GM23338 (cell line): ENCODE measurements at regions not wholly inside any gene's neighbourhood (a gene's known extent, or its start where the extent isn't known, plus 50 kb on each side); places are given as distances from the start of the nearest gene placed in this dataset.

Source experiments
- EZH2 ChIP-seq: fragments of 200-600 bp; sonication (generic); IDR thresholded peaks from one replicate; pipeline ENCODE4 v1.8.0; 2017; ENCODE audit warnings: antibody characterized with exemption, mild to moderate bottlenecking, low read depth; ENCODE audit not compliant: unreplicated experiment
- EZH2phosphoT487 ChIP-seq: fragments of 200-600 bp; sonication (generic); IDR thresholded peaks from one replicate; pipeline ENCODE4 v1.8.1; 2018; ENCODE audit warnings: antibody characterized with exemption; ENCODE audit not compliant: unreplicated experiment
- POLR2AphosphoS5 ChIP-seq: IDR thresholded peaks from 2 replicates; pipeline ENCODE4 v1.6.1; 2016; ENCODE audit warnings: antibody characterized with exemption, low read depth
- ZNF114 ChIP-seq: fragments of 250-450 bp; sonication (Bioruptor Pico); IDR thresholded peaks from 2 replicates; pipeline ENCODE4 v1.5.0; 2020; ENCODE audit warnings: mild to moderate bottlenecking, moderate library complexity
- TF ChIP-seq, protein P1 (sequence below), 2 experiments: fragments of 200-600 bp in 1 of 2; sonication (generic) in 1 of 2; conservative IDR thresholded peaks; 2 replicates each; pipeline versions ENCODE4 v1.5.1 to v1.6.1; 2016 to 2017; ENCODE audit warnings: antibody characterized with exemption in 2 of 2, low read depth in 2 of 2, mild to moderate bottlenecking in 2 of 2, moderate library complexity in 1 of 2
- TF ChIP-seq, protein P2 (sequence below): IDR thresholded peaks from one replicate; pipeline ENCODE4 v1.6.1; 2018; ENCODE audit warnings: antibody characterized with exemption; ENCODE audit not compliant: unreplicated experiment

DNA sequence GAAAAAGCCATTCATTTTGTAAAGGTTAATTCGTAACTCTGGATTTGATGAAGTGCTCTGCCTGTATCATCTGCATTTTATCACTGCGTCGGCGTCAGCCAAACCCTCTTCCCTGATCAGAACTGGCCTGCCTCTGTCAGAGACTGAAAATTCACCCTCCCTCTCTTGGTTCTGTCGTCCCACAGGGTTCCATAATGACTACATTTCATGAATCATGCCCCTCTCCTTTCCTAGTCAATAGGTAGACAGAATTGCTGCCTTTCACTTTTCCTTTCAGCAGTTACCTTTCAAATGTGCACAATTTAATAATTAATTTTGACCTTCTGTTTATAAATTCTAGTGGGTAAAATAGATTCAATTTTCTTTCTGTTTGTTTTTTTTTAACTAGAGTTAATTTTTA is 423.4 kb downstream of the RFC3 start:
- TF ChIP-seq, protein P1, sequence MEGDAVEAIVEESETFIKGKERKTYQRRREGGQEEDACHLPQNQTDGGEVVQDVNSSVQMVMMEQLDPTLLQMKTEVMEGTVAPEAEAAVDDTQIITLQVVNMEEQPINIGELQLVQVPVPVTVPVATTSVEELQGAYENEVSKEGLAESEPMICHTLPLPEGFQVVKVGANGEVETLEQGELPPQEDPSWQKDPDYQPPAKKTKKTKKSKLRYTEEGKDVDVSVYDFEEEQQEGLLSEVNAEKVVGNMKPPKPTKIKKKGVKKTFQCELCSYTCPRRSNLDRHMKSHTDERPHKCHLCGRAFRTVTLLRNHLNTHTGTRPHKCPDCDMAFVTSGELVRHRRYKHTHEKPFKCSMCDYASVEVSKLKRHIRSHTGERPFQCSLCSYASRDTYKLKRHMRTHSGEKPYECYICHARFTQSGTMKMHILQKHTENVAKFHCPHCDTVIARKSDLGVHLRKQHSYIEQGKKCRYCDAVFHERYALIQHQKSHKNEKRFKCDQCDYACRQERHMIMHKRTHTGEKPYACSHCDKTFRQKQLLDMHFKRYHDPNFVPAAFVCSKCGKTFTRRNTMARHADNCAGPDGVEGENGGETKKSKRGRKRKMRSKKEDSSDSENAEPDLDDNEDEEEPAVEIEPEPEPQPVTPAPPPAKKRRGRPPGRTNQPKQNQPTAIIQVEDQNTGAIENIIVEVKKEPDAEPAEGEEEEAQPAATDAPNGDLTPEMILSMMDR (conservative IDR thresholded peaks at IDR 0.05; ENCODE audit: low read depth in 2 of 2), result no peak
- no peak for TF ChIP-seq POLR2AphosphoS5
- TF ChIP-seq, protein P2, sequence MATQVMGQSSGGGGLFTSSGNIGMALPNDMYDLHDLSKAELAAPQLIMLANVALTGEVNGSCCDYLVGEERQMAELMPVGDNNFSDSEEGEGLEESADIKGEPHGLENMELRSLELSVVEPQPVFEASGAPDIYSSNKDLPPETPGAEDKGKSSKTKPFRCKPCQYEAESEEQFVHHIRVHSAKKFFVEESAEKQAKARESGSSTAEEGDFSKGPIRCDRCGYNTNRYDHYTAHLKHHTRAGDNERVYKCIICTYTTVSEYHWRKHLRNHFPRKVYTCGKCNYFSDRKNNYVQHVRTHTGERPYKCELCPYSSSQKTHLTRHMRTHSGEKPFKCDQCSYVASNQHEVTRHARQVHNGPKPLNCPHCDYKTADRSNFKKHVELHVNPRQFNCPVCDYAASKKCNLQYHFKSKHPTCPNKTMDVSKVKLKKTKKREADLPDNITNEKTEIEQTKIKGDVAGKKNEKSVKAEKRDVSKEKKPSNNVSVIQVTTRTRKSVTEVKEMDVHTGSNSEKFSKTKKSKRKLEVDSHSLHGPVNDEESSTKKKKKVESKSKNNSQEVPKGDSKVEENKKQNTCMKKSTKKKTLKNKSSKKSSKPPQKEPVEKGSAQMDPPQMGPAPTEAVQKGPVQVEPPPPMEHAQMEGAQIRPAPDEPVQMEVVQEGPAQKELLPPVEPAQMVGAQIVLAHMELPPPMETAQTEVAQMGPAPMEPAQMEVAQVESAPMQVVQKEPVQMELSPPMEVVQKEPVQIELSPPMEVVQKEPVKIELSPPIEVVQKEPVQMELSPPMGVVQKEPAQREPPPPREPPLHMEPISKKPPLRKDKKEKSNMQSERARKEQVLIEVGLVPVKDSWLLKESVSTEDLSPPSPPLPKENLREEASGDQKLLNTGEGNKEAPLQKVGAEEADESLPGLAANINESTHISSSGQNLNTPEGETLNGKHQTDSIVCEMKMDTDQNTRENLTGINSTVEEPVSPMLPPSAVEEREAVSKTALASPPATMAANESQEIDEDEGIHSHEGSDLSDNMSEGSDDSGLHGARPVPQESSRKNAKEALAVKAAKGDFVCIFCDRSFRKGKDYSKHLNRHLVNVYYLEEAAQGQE, result no peak
- TF ChIP-seq EZH2, result no peak
- TF ChIP-seq ZNF114, result no peak
- no peak for TF ChIP-seq EZH2phosphoT487
